OCI-LY7 (cell line): ENCODE measurements at regions not wholly inside any gene's neighbourhood (a gene's known extent, or its start where the extent isn't known, plus 50 kb on each side); places are given as distances from the start of the nearest gene placed in this dataset.
A peak's percentile ranks its signal among the peaks of the same experiment; 100 is the strongest.

ENCODE experiments used
- BruUV-seq: library from RNA; stranded (reverse); fragments of 400-500 nt; replicated peaks from 2 replicates; lab custom pipeline; 2021; lab: Mats Ljungman, UMichigan
- CTCF ChIA-PET: fragments of 300-600 bp; sonication (Branson Sonifier 250); formaldehyde crosslinking; loops from one replicate; lab custom pipeline; 2022; ENCODE audit warnings: antibody characterized with exemption; ENCODE audit not compliant: unreplicated experiment; lab: Charles Lee
- POLR2A ChIA-PET: fragments of 300-600 bp; sonication (Branson Sonifier 250); formaldehyde crosslinking; loops from one replicate; lab custom pipeline; 2022; ENCODE audit warnings: antibody characterized with exemption; lab: Charles Lee
- DNase-seq: peaks from one replicate; pipeline ENCODE4 v3.0.0-alpha.2; 2015; ENCODE audit warnings: low spot score
- H2AFZ ChIP-seq: fragments of 200-600 bp; sonication (generic), shearing (Covaris generic); 2 replicates; pipeline ENCODE4 v1.6.1; 2014; ENCODE audit warnings: mild to moderate bottlenecking, antibody characterized with exemption, low read length, moderate library complexity
- H3K27ac ChIP-seq: fragments of 200-600 bp; sonication (generic); 2 replicates; pipeline ENCODE4 v1.5.1; 2014; ENCODE audit warnings: mixed run types, low read depth, mild to moderate bottlenecking, moderate library complexity, low read length, inconsistent platforms; ENCODE audit not compliant: poor library complexity, severe bottlenecking
- H3K36me3 ChIP-seq: fragments of 200-600 bp; sonication (generic); 2 replicates; pipeline ENCODE4 v1.6.1; 2014; ENCODE audit warnings: mild to moderate bottlenecking, antibody characterized with exemption, low read length, moderate library complexity, mixed read lengths; ENCODE audit not compliant: insufficient read depth
- H3K4me1 ChIP-seq: fragments of 200-600 bp; sonication (generic); 2 replicates; pipeline ENCODE4 v1.5.1; 2014; ENCODE audit warnings: mild to moderate bottlenecking, low read length; ENCODE audit not compliant: insufficient read depth, poor library complexity, severe bottlenecking
- H3K4me2 ChIP-seq: fragments of 200-600 bp; sonication (generic); 2 replicates; pipeline ENCODE4 v1.6.1; 2014; ENCODE audit warnings: mild to moderate bottlenecking, low read length
- H3K4me3 ChIP-seq: fragments of 200-600 bp; sonication (generic); 2 replicates; pipeline ENCODE4 v1.5.1; 2014; ENCODE audit warnings: mild to moderate bottlenecking, low read depth, low read length; ENCODE audit not compliant: poor library complexity, severe bottlenecking
- H3K79me2 ChIP-seq: fragments of 200-600 bp; sonication (generic); 2 replicates; pipeline ENCODE4 v1.6.1; 2016; ENCODE audit warnings: low read depth, mild to moderate bottlenecking, low read length, moderate library complexity, mixed read lengths; ENCODE audit not compliant: insufficient read depth
- H3K9me2 ChIP-seq: fragments of 200-600 bp; sonication (generic); 2 replicates; pipeline ENCODE4 v1.6.1; 2016; ENCODE audit warnings: mild to moderate bottlenecking, low read length, mixed read lengths; ENCODE audit not compliant: insufficient read depth
- H3K9me3 ChIP-seq: fragments of 200-600 bp; sonication (generic); 2 replicates; pipeline ENCODE4 v1.6.1; 2014; ENCODE audit warnings: mild to moderate bottlenecking, mixed run types, low read length, mixed read lengths
- H4K20me1 ChIP-seq: fragments of 200-600 bp; sonication (generic); 2 replicates; pipeline ENCODE4 v1.6.1; 2014; ENCODE audit warnings: mild to moderate bottlenecking, antibody characterized with exemption, low read length, moderate library complexity, mixed read lengths; ENCODE audit not compliant: insufficient read depth
- CTCF ChIP-seq: fragments of 200-600 bp; sonication (generic); conservative IDR thresholded peaks from 2 replicates; pipeline ENCODE4 v1.5.1; 2014; ENCODE audit warnings: mild to moderate bottlenecking, antibody characterized with exemption, low read length, moderate library complexity, mixed read lengths
- EZH2phosphoT487 ChIP-seq: fragments of 200-600 bp; sonication (generic); IDR thresholded peaks from 2 replicates; pipeline ENCODE4 v1.6.1; 2018; ENCODE audit warnings: low read depth, borderline replicate concordance, mild to moderate bottlenecking, mixed run types, antibody characterized with exemption, low read length, moderate library complexity, mixed read lengths
- intact Hi-C: fragments of 100-400 bp; cut with micrococcal nuclease; formaldehyde crosslinking; loops from one replicate; pipeline ENCODE4 v1.10.0; 2022; ENCODE audit not compliant: unreplicated experiment

GRCh38 chr2:173749315-173749714 is 215.9 kb downstream of the SP3 start:
- no peaks in the 10 kb centered on the region for H3K9me2 ChIP-seq
- ChIA-PET POLR2A (interaction anchor here (0.7 kb wide), 1 partner anchor 166 kb away, joined by 3 read pairs; no protein-coding TSS in a partner anchor), CTCF (no interaction called here)
- no peaks in the 10 kb centered on the region for H3K9me3 ChIP-seq
- H3K4me3 ChIP-seq, result no peak overlapping the region
- H4K20me1 ChIP-seq, result no peaks in the 10 kb centered on the region
- no peak overlapping the region for H2AFZ ChIP-seq
- H3K4me2 ChIP-seq, result no peak overlapping the region
- no peaks in the 10 kb centered on the region for H3K36me3 ChIP-seq
- TF ChIP-seq EZH2phosphoT487, result no peak
- peak; percentile 25; the same call in 1 of the 2 replicates for TF ChIP-seq CTCF
- BruUV-seq, result no TSS peak
- no peak overlapping the region for H3K27ac ChIP-seq
- DNase-seq, result no peak
- no peaks in the 10 kb centered on the region for H3K79me2 ChIP-seq
- intact Hi-C loops, result loop anchor here (2.0 to 5.0 kb wide), 2 partner anchors 347 to 588 kb away; no protein-coding TSS in a partner anchor
- no peaks in the 10 kb centered on the region for H3K4me1 ChIP-seq

GRCh38 chr2:173750353-173750801 is 214.8 kb downstream of the SP3 start:
- CTCF ChIA-PET, result no interaction called here
- H3K4me3 ChIP-seq, result no peak overlapping the region
- H3K79me2 ChIP-seq, result no peaks in the 10 kb centered on the region
- no peaks in the 10 kb centered on the region for H3K4me1 ChIP-seq
- intact Hi-C loops, result loop anchor here (5.0 to 10.0 kb wide), 2 partner anchors 122 to 176 kb away; no protein-coding TSS in a partner anchor
- H3K9me3 ChIP-seq, result no peaks in the 10 kb centered on the region
- DNase-seq, result no peak
- no peak overlapping the region for H2AFZ ChIP-seq
- H4K20me1 ChIP-seq, result no peaks in the 10 kb centered on the region
- no peak overlapping the region for H3K4me2 ChIP-seq
- POLR2A ChIA-PET, result interaction anchor here (0.7 to 0.9 kb wide), 2 partner anchors 24 to 283 kb away, joined by 3 to 4 read pairs; no protein-coding TSS in a partner anchor
- H3K27ac ChIP-seq, result no peak overlapping the region
- H3K9me2 ChIP-seq, result no peaks in the 10 kb centered on the region
- no TSS peak for BruUV-seq
- no peak for TF ChIP-seq EZH2phosphoT487
- no peak for TF ChIP-seq CTCF
- no peaks in the 10 kb centered on the region for H3K36me3 ChIP-seq

GRCh38 chr2:173750831-173751230 is 214.3 kb downstream of the SP3 start:
- Histone ChIP-seq H3K4me1 (no peaks in the 10 kb centered on the region), H3K27ac (no peak overlapping the region), H3K9me3 (no peaks in the 10 kb centered on the region), H3K4me2 (no peak overlapping the region), H4K20me1 (no peaks in the 10 kb centered on the region), H3K9me2 (no peaks in the 10 kb centered on the region), H3K79me2 (no peaks in the 10 kb centered on the region), H3K36me3 (no peaks in the 10 kb centered on the region), H2AFZ (no peak overlapping the region), H3K4me3 (no peak overlapping the region)
- no peak for DNase-seq
- TF ChIP-seq EZH2phosphoT487 (no peak), CTCF (no peak)
- intact Hi-C loops, result loop anchor here (5.0 to 10.0 kb wide), 2 partner anchors 121 to 176 kb away; no protein-coding TSS in a partner anchor
- POLR2A ChIA-PET, result no interaction called here
- BruUV-seq, result no TSS peak
- CTCF ChIA-PET, result no interaction called here
